Astrocyte (in vitro differentiated cells and primary cell): ENCODE measurements at regions not wholly inside any gene's neighbourhood (a gene's known extent, or its start where the extent isn't known, plus 50 kb on each side); places are given as distances from the start of the nearest gene placed in this dataset.

Source experiments
- DNase-seq: peaks from one replicate; pipeline ENCODE4 v3.0.0-alpha.2; 2010; ENCODE audit warnings: low read depth
- FAIRE-seq: peaks from 2 replicates; lab custom pipeline; 2011; peaks lifted over from hg19 to GRCh38; lab: Jason Lieb, UNC
- H2AFZ ChIP-seq: 2 replicates; pipeline ENCODE4 v1.6.0; 2012; ENCODE audit warnings: low read depth, low read length, inconsistent platforms
- H3K27ac ChIP-seq: 2 replicates; pipeline ENCODE4 v1.5.1; 2011; ENCODE audit warnings: low read depth, low read length, inconsistent platforms
- H3K27me3 ChIP-seq: 2 replicates; pipeline ENCODE4 v1.6.0; 2011; ENCODE audit warnings: low read length, inconsistent platforms; ENCODE audit not compliant: insufficient read depth
- H3K36me3 ChIP-seq: 2 replicates; pipeline ENCODE4 v1.5.1; 2011; ENCODE audit warnings: low read length, inconsistent platforms; ENCODE audit not compliant: insufficient read depth
- H3K4me1 ChIP-seq: 2 replicates; pipeline ENCODE4 v1.5.1; 2011; ENCODE audit warnings: low read length, inconsistent platforms; ENCODE audit not compliant: insufficient read depth
- H3K4me2 ChIP-seq: 2 replicates; pipeline ENCODE4 v1.6.0; 2012; ENCODE audit warnings: low read length, inconsistent platforms
- H3K4me3 ChIP-seq: 2 replicates; pipeline ENCODE4 v1.5.1; 2011; ENCODE audit warnings: low read depth, mild to moderate bottlenecking, low read length, inconsistent platforms; ENCODE audit not compliant: insufficient read depth
- H3K79me2 ChIP-seq: 2 replicates; pipeline ENCODE4 v1.6.0; 2012; ENCODE audit warnings: mild to moderate bottlenecking, low read length, inconsistent platforms; ENCODE audit not compliant: insufficient read depth
- H3K9ac ChIP-seq: 2 replicates; pipeline ENCODE4 v1.6.0; 2012; ENCODE audit warnings: mild to moderate bottlenecking, low read length, inconsistent platforms
- H3K9me3 ChIP-seq: 2 replicates; pipeline ENCODE4 v1.5.1; 2012; ENCODE audit warnings: low read depth, mild to moderate bottlenecking, low read length, inconsistent platforms; ENCODE audit not compliant: insufficient read depth
- H4K20me1 ChIP-seq: 2 replicates; pipeline ENCODE4 v1.6.0; 2012; ENCODE audit warnings: low read length, inconsistent platforms; ENCODE audit not compliant: insufficient read depth
- H3K27ac Mint-ChIP-seq: one replicate; pipeline ENCODE4 v1.8.0; 2021; ENCODE audit warnings: mild to moderate bottlenecking, mixed read lengths; ENCODE audit not compliant: unreplicated experiment
- H3K27me3 Mint-ChIP-seq: one replicate; pipeline ENCODE4 v1.8.0; 2021; ENCODE audit warnings: low read depth, mixed read lengths; ENCODE audit not compliant: unreplicated experiment
- H3K36me3 Mint-ChIP-seq: one replicate; pipeline ENCODE4 v1.8.0; 2021; ENCODE audit warnings: low read depth, mixed read lengths; ENCODE audit not compliant: unreplicated experiment
- H3K4me1 Mint-ChIP-seq: one replicate; pipeline ENCODE4 v1.8.0; 2021; ENCODE audit warnings: low read depth, mixed read lengths; ENCODE audit not compliant: unreplicated experiment
- H3K4me3 Mint-ChIP-seq: one replicate; pipeline ENCODE4 v1.8.0; 2021; ENCODE audit warnings: mild to moderate bottlenecking, moderate library complexity, mixed read lengths; ENCODE audit not compliant: unreplicated experiment
- H3K9me3 Mint-ChIP-seq: one replicate; pipeline ENCODE4 v1.8.0; 2021; ENCODE audit warnings: mild to moderate bottlenecking, mixed read lengths; ENCODE audit not compliant: unreplicated experiment
- EZH2 ChIP-seq: IDR thresholded peaks from 2 replicates; pipeline ENCODE4 v1.6.1; 2012; ENCODE audit warnings: mild to moderate bottlenecking, low read length, inconsistent platforms; ENCODE audit not compliant: insufficient read depth
- TF ChIP-seq, protein P1 (sequence below): IDR thresholded peaks from 2 replicates; pipeline ENCODE4 v1.5.1; 2011; ENCODE audit warnings: low read depth, mild to moderate bottlenecking, inconsistent platforms, low read length, moderate library complexity; ENCODE audit not compliant: insufficient read depth

DNA sequence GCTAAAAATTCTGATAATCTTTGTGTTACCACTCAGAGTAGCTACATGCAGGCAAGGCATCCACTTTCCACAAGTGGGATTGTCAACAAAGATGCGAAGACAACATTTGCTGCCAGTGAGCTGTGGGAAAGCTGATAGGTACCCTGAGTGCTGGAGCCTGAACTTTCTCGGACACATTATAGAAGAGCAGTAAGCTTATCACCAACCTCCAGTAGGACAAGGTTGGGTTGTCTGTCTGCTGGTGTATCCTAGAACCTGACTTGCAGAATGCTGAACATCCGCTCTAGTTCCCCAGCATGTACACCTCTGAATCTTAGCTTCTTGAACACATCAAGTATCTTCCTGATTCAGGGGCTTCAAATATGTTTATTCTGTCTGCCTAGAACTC lies 103.8 kb upstream of the PPM1H start:
- H3K4me1 Mint-ChIP-seq: no peaks in the 10 kb centered on the region

DNA sequence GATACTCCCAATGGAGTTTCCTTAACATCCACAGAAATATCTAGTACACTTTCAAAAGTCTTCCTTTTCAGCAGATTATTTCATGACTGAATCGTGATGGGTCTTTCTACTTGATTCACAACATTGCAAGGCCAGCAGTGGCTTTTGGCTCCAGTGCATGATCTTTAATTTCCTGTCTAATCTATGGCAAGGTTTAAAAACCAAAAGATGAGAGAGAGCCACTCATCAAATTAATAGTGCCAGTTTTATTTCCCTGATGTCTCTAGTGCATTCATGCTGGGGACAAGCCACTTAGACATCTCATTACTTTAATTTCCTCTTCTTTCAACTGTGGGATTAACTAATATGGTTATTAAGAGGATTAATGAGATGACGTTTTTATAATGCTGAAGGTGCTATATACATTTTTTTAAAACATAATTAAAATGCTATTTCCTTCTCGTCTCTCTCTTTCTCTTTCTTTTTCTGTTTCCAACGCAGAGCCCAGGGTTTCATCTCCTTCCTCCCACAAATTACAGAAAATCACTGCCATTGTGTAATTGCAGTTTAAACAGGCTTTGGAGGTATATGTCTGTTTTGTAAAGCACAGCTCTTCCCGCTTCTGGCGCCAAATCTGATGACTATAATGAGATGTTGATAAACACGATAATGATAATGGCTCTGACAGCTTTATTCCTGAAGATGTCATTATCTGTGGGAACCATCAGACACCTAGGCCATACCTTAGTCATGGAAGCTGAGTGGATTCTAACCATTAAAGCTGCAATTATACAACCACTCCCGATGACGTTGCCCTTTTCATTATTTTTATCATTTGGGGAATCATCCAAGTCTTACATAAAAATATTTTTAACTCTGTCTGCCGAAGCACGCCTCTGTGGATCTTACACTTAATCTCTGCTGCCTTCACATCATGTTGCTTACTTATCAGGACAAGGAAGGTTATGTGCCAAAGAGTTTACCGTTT lies 103.1 kb upstream of the PPM1H start:
- Histone ChIP-seq H3K9me3 (no peaks in the 10 kb centered on the region), H3K9ac (no peak overlapping the region), H3K4me1 (no peaks in the 10 kb centered on the region), H3K4me2 (no peak overlapping the region), H3K27ac (no peak overlapping the region), H3K79me2 (no peaks in the 10 kb centered on the region), H3K4me3 (no peak overlapping the region), H3K36me3 (no peaks in the 10 kb centered on the region), H4K20me1 (no peaks in the 10 kb centered on the region), H3K27me3 (no peaks in the 10 kb centered on the region), H2AFZ (no peak overlapping the region)
- H3K4me1 Mint-ChIP-seq: no peaks in the 10 kb centered on the region
- H3K4me3 Mint-ChIP-seq: no peak overlapping the region
- FAIRE-seq (no peak), DNase-seq (no peak)
- TF ChIP-seq, protein P1, sequence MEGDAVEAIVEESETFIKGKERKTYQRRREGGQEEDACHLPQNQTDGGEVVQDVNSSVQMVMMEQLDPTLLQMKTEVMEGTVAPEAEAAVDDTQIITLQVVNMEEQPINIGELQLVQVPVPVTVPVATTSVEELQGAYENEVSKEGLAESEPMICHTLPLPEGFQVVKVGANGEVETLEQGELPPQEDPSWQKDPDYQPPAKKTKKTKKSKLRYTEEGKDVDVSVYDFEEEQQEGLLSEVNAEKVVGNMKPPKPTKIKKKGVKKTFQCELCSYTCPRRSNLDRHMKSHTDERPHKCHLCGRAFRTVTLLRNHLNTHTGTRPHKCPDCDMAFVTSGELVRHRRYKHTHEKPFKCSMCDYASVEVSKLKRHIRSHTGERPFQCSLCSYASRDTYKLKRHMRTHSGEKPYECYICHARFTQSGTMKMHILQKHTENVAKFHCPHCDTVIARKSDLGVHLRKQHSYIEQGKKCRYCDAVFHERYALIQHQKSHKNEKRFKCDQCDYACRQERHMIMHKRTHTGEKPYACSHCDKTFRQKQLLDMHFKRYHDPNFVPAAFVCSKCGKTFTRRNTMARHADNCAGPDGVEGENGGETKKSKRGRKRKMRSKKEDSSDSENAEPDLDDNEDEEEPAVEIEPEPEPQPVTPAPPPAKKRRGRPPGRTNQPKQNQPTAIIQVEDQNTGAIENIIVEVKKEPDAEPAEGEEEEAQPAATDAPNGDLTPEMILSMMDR: no peak
- TF ChIP-seq EZH2: no peak
- H3K9me3 Mint-ChIP-seq: no peaks in the 10 kb centered on the region
- no peak overlapping the region for H3K27ac Mint-ChIP-seq
- H3K27me3 Mint-ChIP-seq: no peaks in the 10 kb centered on the region
- H3K36me3 Mint-ChIP-seq: no peaks in the 10 kb centered on the region

More for the DNA sequence above, 103.8 kb upstream of the PPM1H start:
- no peaks in the 10 kb centered on the region for H3K36me3 Mint-ChIP-seq
- H4K20me1 ChIP-seq: no peaks in the 10 kb centered on the region
- H3K27ac Mint-ChIP-seq: no peak overlapping the region
- H3K4me3 ChIP-seq: no peak overlapping the region
- TF ChIP-seq, protein P1: no peak
- no peak for TF ChIP-seq EZH2
- H3K79me2 ChIP-seq: no peaks in the 10 kb centered on the region
- H3K4me1 ChIP-seq: no peaks in the 10 kb centered on the region
- no peak overlapping the region for H3K4me3 Mint-ChIP-seq
- DNase-seq: no peak
- no peaks in the 10 kb centered on the region for H3K9me3 ChIP-seq
- H3K9me3 Mint-ChIP-seq: no peaks in the 10 kb centered on the region
- FAIRE-seq: no peak
- H3K27me3 ChIP-seq: no peaks in the 10 kb centered on the region
- no peaks in the 10 kb centered on the region for H3K27me3 Mint-ChIP-seq
- no peak overlapping the region for H3K4me2 ChIP-seq
- H3K36me3 ChIP-seq: no peaks in the 10 kb centered on the region
- no peak overlapping the region for H2AFZ ChIP-seq
- no peak overlapping the region for H3K27ac ChIP-seq
- H3K9ac ChIP-seq: no peak overlapping the region

DNA sequence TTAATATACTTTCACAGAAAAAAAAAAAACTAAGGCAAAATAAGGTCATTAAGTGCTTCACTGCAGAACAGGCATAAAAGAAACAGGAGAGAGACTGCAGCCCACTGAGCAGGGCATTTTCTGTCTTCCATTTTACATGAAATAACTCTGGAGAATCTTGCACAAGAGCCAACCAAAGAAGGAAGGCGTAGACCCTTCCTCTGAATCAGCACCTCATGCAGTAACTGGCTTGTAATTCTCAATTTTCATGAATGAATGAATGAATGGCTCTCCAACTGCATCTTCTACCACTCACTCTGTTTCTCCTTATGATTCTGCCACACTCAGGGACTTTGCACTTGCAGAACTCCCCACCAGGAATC lies 102.0 kb upstream of the PPM1H start:
- FAIRE-seq (no peak), DNase-seq (no peak)
- Histone ChIP-seq H3K4me1 (no peaks in the 10 kb centered on the region), H3K4me3 (no peak overlapping the region), H3K36me3 (no peaks in the 10 kb centered on the region), H4K20me1 (no peaks in the 10 kb centered on the region), H3K79me2 (no peaks in the 10 kb centered on the region), H3K27ac (no peak overlapping the region), H3K9ac (no peak overlapping the region), H2AFZ (peak overlapping the region; percentile 23), H3K27me3 (no peaks in the 10 kb centered on the region), H3K9me3 (no peaks in the 10 kb centered on the region), H3K4me2 (no peak overlapping the region)
- Mint-ChIP-seq H3K27me3 (no peaks in the 10 kb centered on the region), H3K9me3 (no peaks in the 10 kb centered on the region), H3K36me3 (no peaks in the 10 kb centered on the region), H3K4me1 (no peaks in the 10 kb centered on the region), H3K27ac (no peak overlapping the region), H3K4me3 (no peak overlapping the region)
- TF ChIP-seq, protein P1: no peak
- TF ChIP-seq EZH2: no peak
